Astrocyte (in vitro differentiated cells and primary cell): ENCODE measurements at regions not wholly inside any gene's neighbourhood (a gene's known extent, or its start where the extent isn't known, plus 50 kb on each side); places are given as distances from the start of the nearest gene placed in this dataset.

Experiments used
- EZH2 ChIP-seq: IDR thresholded peaks from 2 replicates; pipeline ENCODE4 v1.6.1; 2012; ENCODE audit warnings: mild to moderate bottlenecking, low read length, inconsistent platforms; ENCODE audit not compliant: insufficient read depth
- TF ChIP-seq, protein P1 (sequence below): IDR thresholded peaks from 2 replicates; pipeline ENCODE4 v1.5.1; 2011; ENCODE audit warnings: low read depth, mild to moderate bottlenecking, inconsistent platforms, low read length, moderate library complexity; ENCODE audit not compliant: insufficient read depth

DNA sequence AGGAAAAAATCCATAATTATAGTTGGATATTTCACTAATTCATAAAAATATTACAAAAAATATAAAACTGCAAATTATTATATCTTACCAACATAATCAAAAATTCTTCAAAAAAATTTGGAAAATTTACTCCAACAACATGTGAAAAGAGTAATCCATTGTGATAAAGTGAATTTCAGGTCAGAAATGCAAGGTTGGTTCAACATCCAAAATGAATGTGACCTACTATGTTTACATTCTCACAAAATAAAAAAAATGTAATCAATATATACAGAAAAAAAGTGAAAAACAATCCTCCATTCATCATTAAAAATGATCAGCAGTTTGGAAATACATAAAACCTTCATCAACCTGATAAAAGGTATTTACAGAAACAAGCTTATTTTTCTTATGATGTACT lies 1252.2 kb downstream of the JRKL start:
- TF ChIP-seq, protein P1, sequence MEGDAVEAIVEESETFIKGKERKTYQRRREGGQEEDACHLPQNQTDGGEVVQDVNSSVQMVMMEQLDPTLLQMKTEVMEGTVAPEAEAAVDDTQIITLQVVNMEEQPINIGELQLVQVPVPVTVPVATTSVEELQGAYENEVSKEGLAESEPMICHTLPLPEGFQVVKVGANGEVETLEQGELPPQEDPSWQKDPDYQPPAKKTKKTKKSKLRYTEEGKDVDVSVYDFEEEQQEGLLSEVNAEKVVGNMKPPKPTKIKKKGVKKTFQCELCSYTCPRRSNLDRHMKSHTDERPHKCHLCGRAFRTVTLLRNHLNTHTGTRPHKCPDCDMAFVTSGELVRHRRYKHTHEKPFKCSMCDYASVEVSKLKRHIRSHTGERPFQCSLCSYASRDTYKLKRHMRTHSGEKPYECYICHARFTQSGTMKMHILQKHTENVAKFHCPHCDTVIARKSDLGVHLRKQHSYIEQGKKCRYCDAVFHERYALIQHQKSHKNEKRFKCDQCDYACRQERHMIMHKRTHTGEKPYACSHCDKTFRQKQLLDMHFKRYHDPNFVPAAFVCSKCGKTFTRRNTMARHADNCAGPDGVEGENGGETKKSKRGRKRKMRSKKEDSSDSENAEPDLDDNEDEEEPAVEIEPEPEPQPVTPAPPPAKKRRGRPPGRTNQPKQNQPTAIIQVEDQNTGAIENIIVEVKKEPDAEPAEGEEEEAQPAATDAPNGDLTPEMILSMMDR: no peak
- TF ChIP-seq EZH2: no peak
